ENCODE measurements at regions not wholly inside any gene's neighbourhood (a gene's known extent, or its start where the extent isn't known, plus 50 kb on each side); places are given as distances from the start of the nearest gene placed in this dataset.

GRCh38 chr19:30103981-30104380, 161.9 kb downstream of the URI1 start:
- Histone ChIP-seq H3K4me1 (no peaks in the 10 kb centered on the region), H3K27me3 (ENCODE audit: control insufficient read depth, insufficient read depth, low read length) (no peaks in the 10 kb centered on the region), H3K9ac (no peak overlapping the region), H2AFZ (no peak overlapping the region), H3K4me3 (ENCODE audit: low read depth, low read length) (no peak overlapping the region), H3K9me3 (ENCODE audit: control insufficient read depth, low read length) (no peaks in the 10 kb centered on the region), H3K36me3 (ENCODE audit: control insufficient read depth, insufficient read depth, low read length) (no peaks in the 10 kb centered on the region), H3K79me2 (no peaks in the 10 kb centered on the region), H3K4me2 (ENCODE audit: low read length) (no peak overlapping the region), H3K27ac (no peak overlapping the region)
- no peak for TF ChIP-seq CTCF (IDR thresholded peaks at IDR 0.05)

GRCh38 chr19:30105316-30105715, 163.3 kb downstream of the URI1 start:
- Histone ChIP-seq H2AFZ (no peak overlapping the region), H3K27me3 (ENCODE audit: control insufficient read depth, insufficient read depth, low read length) (no peaks in the 10 kb centered on the region), H3K4me2 (ENCODE audit: low read length) (no peak overlapping the region), H3K4me1 (no peaks in the 10 kb centered on the region), H3K27ac (no peak overlapping the region), H3K9me3 (ENCODE audit: control insufficient read depth, low read length) (no peaks in the 10 kb centered on the region), H3K36me3 (ENCODE audit: control insufficient read depth, insufficient read depth, low read length) (no peaks in the 10 kb centered on the region), H3K79me2 (no peaks in the 10 kb centered on the region), H3K9ac (no peak overlapping the region), H3K4me3 (ENCODE audit: low read depth, low read length) (no peak overlapping the region)
- TF ChIP-seq CTCF (IDR thresholded peaks at IDR 0.05): no peak

- no peak overlapping the region for H3K9ac ChIP-seq
- no peak overlapping the region for H3K27ac ChIP-seq
- no peaks in the 10 kb centered on the region for H3K9me3 ChIP-seq (ENCODE audit: control insufficient read depth, low read length)
- H3K4me3 ChIP-seq (ENCODE audit: low read depth, low read length): no peak overlapping the region
- TF ChIP-seq CTCF (IDR thresholded peaks at IDR 0.05): no peak
- no peaks in the 10 kb centered on the region for H3K4me1 ChIP-seq
- no peaks in the 10 kb centered on the region for H3K79me2 ChIP-seq
- H3K36me3 ChIP-seq (ENCODE audit: control insufficient read depth, insufficient read depth, low read length): no peaks in the 10 kb centered on the region
- H3K27me3 ChIP-seq (ENCODE audit: control insufficient read depth, insufficient read depth, low read length): no peaks in the 10 kb centered on the region
- no peak overlapping the region for H3K4me2 ChIP-seq (ENCODE audit: low read length)
- no peak overlapping the region for H2AFZ ChIP-seq
These were observed 163.7 kb downstream of the URI1 start for GRCh38 chr19:30105727-30106126.

- no peak for TF ChIP-seq CTCF (IDR thresholded peaks at IDR 0.05)
- H3K9ac ChIP-seq: no peak overlapping the region
These were observed 164.5 kb downstream of the URI1 start for GRCh38 chr19:30106417-30107095.

GRCh38 chr19:30107251-30107650, 165.2 kb downstream of the URI1 start:
- H3K27ac ChIP-seq: no peak overlapping the region
- no peaks in the 10 kb centered on the region for H3K36me3 ChIP-seq (ENCODE audit: control insufficient read depth, insufficient read depth, low read length)
- no peak overlapping the region for H3K4me2 ChIP-seq (ENCODE audit: low read length)
- no peaks in the 10 kb centered on the region for H3K79me2 ChIP-seq
- no peak overlapping the region for H3K4me3 ChIP-seq (ENCODE audit: low read depth, low read length)
- H2AFZ ChIP-seq: no peak overlapping the region
- H3K9me3 ChIP-seq (ENCODE audit: control insufficient read depth, low read length): no peaks in the 10 kb centered on the region
- no peaks in the 10 kb centered on the region for H3K4me1 ChIP-seq
- no peak for TF ChIP-seq CTCF (IDR thresholded peaks at IDR 0.05)
- H3K9ac ChIP-seq: no peak overlapping the region
- H3K27me3 ChIP-seq (ENCODE audit: control insufficient read depth, insufficient read depth, low read length): no peaks in the 10 kb centered on the region

More at GRCh38 chr19:30106417-30107095, 164.5 kb downstream of the URI1 start:
- no peaks in the 10 kb centered on the region for H3K36me3 ChIP-seq (ENCODE audit: control insufficient read depth, insufficient read depth, low read length)
- H3K27ac ChIP-seq: no peak overlapping the region
- no peak overlapping the region for H3K4me2 ChIP-seq (ENCODE audit: low read length)
- no peaks in the 10 kb centered on the region for H3K79me2 ChIP-seq
- H3K4me3 ChIP-seq (ENCODE audit: low read depth, low read length): no peak overlapping the region
- no peak overlapping the region for H2AFZ ChIP-seq
- no peaks in the 10 kb centered on the region for H3K27me3 ChIP-seq (ENCODE audit: control insufficient read depth, insufficient read depth, low read length)
- H3K9me3 ChIP-seq (ENCODE audit: control insufficient read depth, low read length): no peaks in the 10 kb centered on the region
- no peaks in the 10 kb centered on the region for H3K4me1 ChIP-seq

Measured in parathyroid adenoma (tissue), 2 donors.